GM21381 (cell line): ENCODE measurements at regions not wholly inside any gene's neighbourhood (a gene's known extent, or its start where the extent isn't known, plus 50 kb on each side); places are given as distances from the start of the nearest gene placed in this dataset.

ENCODE experiments used
- ATAC-seq: cut with Tn5 transposase; IDR thresholded peaks from one replicate; pipeline ENCODE4 v1.9.1; 2021; ENCODE audit warnings: mild to moderate bottlenecking, moderate library complexity; ENCODE audit not compliant: unreplicated experiment

GRCh38 chr12:34340534-34341361 lies 318.5 kb downstream of the ALG10 start:
- no peak for ATAC-seq

GRCh38 chr12:34341362-34341733 lies 319.1 kb downstream of the ALG10 start:
- no peak for ATAC-seq

- no peak for ATAC-seq
Observed at GRCh38 chr12:34342048-34342447, 319.8 kb downstream of the ALG10 start.

GRCh38 chr12:34343345-34343744 lies 321.0 kb downstream of the ALG10 start:
- no peak for ATAC-seq

GRCh38 chr12:34343766-34344165 lies 321.5 kb downstream of the ALG10 start:
- ATAC-seq: no peak

- no peak for ATAC-seq
Observed at GRCh38 chr12:34344851-34345522, 322.7 kb downstream of the ALG10 start.

GRCh38 chr12:34345801-34346200 lies 323.5 kb downstream of the ALG10 start:
- no peak for ATAC-seq

GRCh38 chr12:34346372-34347034 lies 324.2 kb downstream of the ALG10 start:
- ATAC-seq: no peak

GRCh38 chr12:34347367-34347766 lies 325.1 kb downstream of the ALG10 start:
- ATAC-seq: no peak

- ATAC-seq: no peak
Observed at GRCh38 chr12:34348064-34348463, 325.8 kb downstream of the ALG10 start.

GRCh38 chr12:34348836-34349672 lies 326.8 kb downstream of the ALG10 start:
- ATAC-seq: no peak

- ATAC-seq: no peak
Observed at GRCh38 chr12:34349673-34349961, 327.3 kb downstream of the ALG10 start.

GRCh38 chr12:34350092-34351041 lies 328.1 kb downstream of the ALG10 start:
- no peak for ATAC-seq

GRCh38 chr12:34352098-34352497 lies 329.8 kb downstream of the ALG10 start:
- ATAC-seq: no peak

- no peak for ATAC-seq
Observed at GRCh38 chr12:34354239-34355200, 332.2 kb downstream of the ALG10 start.

GRCh38 chr12:34356233-34356987 lies 334.1 kb downstream of the ALG10 start:
- no peak for ATAC-seq

GRCh38 chr12:34357791-34358190 lies 335.5 kb downstream of the ALG10 start:
- ATAC-seq: no peak

- ATAC-seq: no peak
Observed at GRCh38 chr12:34358198-34358597, 335.9 kb downstream of the ALG10 start.
